NCI-H345 (cell line): ENCODE measurements at regions not wholly inside any gene's neighbourhood (a gene's known extent, or its start where the extent isn't known, plus 50 kb on each side); places are given as distances from the start of the nearest gene placed in this dataset.
A peak's percentile ranks its signal among the peaks of the same experiment; 100 is the strongest.
"Not testable (repeated sequence)": the region's sequence is repeated elsewhere in the genome, so short reads cannot be mapped to it uniquely, and the experiment has no call there.

Source experiments
- DNase-seq: peaks from one replicate; lab custom pipeline; 2025; lab: John Stamatoyannopoulos, UW

DNA sequence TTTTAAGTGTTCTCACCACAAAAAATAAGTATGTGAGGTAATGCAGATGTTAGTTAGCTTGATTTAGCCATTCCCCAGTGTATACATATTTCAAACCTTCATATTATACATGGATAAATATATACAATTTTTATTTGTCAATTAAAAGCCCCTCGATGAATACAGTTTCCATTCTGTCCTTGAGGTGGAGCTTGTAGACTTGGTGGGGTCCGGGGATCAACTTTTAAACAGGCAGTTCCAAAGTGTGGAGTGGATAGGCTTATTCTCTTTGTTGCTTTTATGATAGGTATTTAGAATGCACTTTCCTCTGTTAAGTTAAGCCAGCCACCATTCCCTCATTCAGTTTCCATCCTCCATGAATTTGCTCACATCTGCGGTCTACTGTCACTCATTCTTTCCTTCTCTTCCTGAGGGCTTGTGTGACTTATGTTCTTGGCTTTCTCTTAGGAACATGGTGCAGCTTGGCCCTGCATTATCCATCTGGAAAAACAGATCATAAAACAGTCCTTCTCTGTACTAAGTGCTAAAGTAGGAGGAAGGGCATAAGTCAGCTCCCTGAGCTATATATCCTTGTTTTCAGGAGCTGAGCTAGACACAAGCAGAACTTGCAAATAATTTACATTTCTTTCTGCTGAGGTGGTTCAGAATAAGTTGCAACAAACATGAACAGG is 149.1 kb downstream of the NFKBIZ start:
- no peak for DNase-seq

DNA sequence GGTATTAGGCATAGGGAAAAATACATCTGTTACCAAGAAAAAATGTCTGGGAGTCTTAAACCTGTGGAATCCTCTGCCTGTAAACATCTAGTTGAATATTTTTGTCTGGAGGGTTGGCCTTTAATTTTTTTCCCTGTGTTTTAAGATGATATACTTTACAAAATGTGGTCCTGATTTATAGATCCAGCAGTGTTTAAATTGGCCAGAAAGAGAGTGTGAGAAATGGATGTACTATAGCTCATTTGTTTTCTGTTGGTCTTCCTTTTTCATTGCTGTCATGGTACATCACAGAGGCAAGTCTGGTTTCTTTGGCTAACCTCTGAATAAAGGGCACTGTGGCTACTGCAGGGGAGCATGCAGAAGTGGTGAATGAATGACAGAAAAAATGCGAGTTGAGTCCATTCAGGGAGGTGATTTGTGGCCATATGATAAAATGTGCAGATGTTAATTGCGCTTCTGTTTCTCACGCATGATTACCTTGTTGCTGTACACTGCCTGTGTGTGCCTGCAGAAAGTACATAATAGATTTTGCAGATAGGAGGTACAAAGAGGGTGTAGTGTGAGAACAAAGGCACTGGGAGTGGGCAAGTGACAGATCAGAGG is 150.0 kb downstream of the NFKBIZ start:
- no peak for DNase-seq

DNA sequence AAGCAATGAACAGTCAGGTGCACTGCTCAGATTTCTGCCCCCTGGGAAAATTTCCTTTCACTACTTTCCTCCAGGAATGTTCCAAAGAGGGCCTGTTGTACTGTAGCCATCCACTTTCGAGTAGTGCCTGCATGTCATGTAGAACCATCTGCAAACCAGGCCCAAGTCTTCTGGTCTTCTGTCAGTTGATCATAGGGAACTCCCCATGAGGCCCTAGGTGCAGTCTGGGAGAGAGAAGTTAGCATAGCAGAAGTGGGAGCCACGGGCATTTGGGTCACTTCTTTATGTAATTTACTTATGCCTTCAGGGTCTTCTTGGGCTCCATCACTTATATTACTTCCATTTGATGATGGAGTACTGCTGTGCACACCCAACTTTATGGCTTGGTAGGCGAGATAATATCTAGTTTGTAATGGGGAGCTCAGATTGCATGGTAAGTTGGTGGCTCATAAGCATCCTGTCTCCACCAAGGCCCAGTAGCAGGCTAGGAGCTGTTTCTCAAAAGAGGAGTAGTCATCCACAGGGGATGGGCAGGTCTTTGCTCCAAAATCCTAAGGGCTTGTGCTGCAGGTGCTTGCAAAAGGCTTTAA is 151.4 kb downstream of the NFKBIZ start:
- DNase-seq = no peak

DNA sequence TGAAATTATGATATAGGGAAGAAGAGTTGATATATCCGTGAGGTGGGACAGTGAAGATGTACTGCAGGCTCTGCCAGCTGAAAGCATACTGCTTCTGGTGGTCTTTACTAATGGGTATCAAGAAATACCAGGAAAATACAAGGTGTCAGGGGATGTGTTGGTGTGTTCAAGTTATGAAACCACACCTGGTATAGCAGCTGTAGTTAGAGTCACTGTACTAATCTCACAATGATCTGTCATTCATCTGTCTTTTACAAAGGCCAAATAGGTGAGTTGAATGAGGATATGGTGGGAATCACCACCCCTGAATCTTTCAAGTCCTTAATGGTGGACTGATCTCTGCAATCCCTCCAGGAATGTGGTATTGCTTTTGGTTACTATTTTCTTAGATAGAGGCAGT is 152.7 kb downstream of the NFKBIZ start:
- no peak for DNase-seq

DNA sequence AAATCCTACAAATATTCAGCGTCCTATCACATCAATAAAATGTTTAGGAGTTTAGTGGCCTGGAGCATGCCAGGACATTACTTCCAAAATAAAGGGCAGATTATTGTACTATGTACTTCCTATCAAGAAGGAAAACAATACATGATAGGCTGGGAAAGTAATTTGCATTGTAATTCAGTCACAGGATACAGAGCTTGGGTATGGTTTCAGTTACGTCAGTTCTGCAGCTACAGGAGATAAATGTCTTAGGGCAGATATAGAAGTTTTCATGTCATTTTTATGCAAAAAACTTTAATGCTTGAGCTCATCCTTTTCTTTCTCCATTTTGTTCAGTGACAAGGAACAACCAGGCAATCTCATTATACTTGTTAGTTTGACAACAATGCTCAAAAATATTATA is 155.2 kb downstream of the NFKBIZ start:
- no peak for DNase-seq

DNA sequence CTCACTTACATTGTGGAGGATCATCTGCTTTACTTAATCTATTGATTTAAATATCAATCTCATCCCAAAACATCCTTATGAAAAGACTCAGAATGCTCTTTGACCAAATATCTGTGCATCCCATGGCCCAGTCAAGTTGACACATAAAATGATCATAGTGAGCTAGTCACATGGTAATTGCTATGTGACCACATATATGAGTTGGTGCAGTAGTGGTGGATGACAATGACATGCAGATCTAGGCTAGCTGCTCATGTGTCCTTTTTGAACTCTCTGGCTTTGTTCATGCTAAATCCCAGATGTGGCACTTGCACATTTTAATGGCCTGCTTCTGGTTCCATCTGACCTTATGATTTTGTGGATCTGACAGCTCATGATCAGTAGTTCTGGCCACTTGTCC is 156.2 kb downstream of the NFKBIZ start:
- no peak for DNase-seq

DNA sequence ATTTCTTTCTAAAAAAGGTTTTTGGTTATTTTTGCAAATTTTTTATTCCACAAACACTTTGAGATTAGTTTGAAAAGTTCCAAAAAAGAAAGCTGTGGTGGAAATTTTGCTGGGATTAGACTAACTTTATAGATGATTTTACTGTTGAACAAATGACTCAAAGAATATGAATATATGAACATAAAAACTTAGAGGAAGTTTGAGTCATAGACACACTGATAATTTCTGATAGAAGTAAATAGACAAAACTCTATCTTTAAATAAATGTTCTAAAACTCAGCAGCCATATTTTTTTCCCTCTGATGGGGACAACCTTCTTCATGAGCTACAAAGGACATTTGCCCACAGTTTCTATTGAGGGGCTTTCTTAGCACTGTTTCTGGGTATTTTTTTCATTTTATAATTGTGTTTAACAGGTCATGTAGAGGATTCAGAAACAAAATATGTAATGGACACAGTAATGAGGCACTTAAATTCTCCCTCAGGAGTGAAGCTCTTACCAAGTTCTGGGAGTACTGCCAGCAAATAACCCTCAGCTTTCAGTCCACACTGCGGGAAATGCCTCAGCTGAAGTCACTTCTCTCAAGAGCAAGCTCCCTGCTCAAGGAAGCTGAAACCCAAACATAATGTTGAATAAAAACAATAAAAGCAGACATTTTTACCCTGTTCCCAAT is 157.6 kb downstream of the NFKBIZ start:
- peak; percentile 58 for DNase-seq

DNA sequence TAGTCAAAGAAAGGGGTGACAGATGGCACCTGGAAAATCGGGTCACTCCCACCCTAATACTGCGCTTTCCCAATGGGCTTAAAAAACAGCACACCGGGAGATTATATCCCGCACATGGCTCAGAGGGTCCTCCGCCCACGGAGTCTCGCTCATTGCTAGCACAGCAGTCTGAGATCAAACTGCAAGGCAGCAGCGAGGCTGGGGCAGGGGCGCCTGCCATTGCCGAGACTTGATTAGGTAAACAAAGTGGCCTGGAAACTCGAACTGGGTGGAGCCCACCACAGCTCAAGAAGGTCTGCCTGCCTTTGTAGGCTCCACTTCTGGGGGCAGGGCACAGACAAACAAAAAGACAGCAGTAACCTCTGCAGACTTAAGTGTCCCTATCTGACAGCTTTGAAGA is 159.1 kb downstream of the NFKBIZ start:
- not testable (repeated sequence) for DNase-seq

DNA sequence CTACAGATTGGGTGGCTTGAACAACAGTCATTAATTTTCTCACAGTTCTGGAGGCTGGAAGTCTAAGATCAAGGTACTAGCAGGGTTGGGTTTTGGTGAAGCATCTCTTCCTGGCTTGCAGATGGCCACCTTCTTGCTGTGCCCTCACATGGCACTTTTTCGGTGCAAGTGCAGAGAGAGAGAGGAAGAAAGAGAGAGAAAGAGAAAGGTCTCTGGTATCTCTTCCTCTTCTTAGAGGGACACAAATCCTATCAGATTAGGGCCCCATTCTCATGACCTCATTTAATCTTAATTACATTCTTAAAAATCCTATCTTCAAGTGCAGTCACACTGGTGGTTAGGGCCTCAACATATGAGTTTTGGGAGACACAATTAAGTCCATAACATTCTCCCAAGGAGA is 167.1 kb downstream of the NFKBIZ start:
- DNase-seq = no peak

DNA sequence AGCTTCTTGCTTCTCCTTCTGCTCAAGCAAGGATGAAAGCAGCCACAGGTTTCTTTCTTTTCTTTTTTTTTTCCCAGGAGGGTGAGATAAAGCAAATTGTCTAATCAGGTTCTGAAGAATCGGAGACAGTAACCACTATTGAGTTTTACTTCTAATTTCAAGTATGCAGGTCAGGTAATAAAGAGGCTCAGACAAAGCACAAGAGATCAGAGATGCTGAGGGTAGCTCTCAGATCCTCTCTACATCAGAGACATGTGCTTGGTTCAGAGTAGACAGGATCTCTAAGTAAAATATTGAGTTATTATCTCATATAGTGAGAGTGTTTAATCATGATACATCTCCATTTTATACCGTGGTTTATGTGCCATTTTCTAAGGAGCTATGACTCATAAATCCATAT is 168.5 kb downstream of the NFKBIZ start:
- no peak for DNase-seq

DNA sequence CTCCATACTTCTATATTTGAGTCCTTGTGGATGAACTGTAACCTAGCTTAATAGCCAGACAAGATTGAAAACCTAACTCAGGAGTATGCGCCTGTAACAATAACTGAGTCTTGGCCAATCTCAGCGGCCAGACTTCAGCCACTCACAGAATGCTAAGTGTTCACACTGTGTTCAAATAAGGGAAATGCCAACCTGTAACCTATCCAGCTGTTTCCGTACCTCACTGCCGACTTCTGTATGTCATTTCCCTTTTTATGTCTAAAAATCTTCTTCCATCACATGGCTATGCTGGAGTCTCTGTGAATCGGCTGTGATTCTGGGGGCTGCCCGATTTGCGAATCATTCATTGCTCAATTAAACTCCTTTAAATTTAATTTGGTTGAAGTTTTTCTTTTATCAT is 169.2 kb downstream of the NFKBIZ start:
- no peak for DNase-seq

DNA sequence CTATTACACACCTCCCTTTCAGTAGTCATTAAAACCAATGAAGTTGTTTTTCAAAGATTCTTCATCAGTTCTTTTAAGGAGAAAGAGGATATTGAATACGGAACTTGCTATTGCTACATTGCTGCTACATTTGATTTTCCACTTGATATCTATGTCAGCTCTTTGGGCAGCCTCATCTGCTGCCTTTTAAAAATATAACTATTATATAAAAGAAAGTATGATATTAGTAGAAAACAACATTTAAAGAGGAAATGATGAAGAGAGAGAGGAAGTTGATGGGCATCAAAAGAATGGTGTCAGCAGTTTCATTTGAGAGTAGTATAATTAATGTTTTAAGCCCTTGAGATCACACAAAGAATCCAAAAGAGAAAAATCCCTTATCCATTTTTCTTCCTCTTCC is 171.4 kb downstream of the NFKBIZ start:
- no peak for DNase-seq

DNA sequence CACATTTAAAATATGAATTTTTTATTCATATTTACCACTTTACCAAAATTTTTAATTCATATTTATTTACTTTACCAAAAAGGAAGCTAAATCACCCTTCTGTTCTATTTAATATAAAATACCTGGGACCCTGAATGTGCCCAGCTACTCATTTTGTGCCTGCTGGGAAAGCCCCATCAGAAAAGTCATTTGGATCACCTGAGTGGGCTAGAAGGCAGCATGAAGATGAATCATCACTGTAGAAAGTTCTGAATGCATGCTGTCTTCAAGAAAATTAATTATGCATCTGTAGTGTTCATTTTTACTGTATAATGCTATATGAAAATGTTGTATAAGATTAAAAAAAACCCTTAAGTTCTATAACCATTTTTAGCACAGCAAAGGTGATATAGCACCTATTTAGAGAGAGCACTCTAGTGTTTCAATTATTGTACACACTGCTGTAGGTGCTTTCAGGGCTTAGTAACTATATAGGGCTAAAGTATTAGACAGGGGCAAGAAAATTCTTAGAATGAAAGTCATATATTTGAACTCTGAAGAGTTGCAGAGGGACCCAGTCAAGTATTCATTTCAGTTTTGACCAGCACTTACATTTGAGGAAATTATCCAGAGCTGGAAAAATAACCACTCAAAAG is 175.1 kb downstream of the NFKBIZ start:
- DNase-seq = no peak

DNA sequence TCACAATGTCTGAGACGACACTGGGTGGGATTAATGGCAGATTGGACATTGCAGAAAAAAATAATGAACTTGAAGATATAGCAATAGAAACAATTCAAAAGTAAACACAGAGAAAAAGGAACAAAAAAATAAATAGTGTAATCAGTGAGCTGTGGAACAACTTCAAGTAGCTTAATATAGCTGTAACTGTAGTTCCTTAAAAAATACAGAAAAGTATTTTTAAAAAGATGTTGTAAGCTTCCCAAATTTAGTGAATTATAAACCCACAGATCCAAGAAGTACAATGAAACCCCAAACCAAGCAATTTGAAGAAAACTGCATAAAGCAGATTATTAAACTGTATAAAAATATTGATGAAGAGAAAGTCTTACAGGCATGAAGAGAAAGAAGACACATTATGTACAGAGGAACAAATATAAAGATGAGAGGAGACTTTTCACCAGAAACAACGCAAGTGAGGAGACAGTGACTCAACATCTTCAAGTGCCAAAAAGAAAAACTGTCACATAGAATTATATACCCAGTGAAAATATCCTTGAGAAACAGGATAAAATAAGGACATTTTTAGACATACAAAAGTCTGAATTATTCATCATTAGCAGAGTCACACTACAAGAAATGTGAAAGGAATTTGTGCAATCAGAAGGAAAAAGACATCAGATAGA is 176.4 kb downstream of the NFKBIZ start:
- DNase-seq = no peak

DNA sequence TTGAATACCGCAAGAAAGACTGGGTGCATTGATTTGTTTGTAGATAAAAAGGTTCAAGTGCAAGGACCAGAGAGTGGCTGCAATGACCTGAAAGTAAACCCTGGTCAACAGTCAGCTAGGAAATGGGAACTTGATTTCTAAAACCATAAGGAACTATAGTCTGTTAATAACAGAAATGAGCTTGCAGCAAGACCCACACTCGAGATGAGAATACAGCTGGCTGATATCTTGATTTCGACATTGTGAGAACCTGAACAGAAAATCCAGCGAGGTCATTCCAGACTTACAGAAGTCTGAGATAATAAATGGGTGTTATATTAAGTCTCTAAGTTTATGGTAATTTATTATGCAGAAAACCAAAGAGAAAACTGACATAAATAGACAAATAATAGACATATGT is 177.3 kb downstream of the NFKBIZ start:
- DNase-seq = no peak

DNA sequence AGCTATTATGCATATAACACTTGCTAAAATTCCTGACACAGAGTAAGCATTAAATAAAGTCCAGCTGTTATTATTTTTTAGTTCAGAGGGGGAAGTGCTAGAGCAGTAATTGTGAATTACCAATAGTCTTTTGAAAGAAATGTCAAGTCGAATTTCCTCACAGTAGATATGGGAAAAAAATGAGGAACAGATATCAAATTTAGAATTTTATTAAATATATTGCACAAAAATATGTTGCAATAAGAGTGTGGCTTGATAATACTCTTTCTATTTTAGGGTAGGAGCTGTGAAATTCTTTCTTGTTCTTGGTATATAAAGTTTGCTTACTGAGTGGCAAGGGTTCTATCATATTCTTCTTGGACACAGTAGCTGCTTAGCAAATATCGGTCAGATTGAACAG is 181.3 kb downstream of the NFKBIZ start:
- no peak for DNase-seq

DNA sequence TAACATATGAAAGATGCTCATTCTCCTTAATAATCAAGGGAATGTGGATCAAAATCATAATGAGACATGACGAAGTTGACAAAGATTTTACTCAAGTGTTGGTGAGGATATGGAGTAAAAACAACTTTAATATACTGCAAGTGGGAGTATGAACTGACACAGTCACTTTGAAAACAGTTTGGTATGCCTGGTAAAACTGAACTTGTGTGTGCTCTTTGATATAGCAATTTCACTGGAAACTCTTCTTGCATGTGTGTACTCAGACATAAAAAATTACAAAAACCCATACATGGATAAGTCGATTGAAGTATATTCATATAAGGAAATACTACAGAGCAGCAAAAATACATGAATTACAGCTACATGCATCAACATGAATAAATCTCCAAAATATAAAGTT is 182.5 kb downstream of the NFKBIZ start:
- DNase-seq = no peak

DNA sequence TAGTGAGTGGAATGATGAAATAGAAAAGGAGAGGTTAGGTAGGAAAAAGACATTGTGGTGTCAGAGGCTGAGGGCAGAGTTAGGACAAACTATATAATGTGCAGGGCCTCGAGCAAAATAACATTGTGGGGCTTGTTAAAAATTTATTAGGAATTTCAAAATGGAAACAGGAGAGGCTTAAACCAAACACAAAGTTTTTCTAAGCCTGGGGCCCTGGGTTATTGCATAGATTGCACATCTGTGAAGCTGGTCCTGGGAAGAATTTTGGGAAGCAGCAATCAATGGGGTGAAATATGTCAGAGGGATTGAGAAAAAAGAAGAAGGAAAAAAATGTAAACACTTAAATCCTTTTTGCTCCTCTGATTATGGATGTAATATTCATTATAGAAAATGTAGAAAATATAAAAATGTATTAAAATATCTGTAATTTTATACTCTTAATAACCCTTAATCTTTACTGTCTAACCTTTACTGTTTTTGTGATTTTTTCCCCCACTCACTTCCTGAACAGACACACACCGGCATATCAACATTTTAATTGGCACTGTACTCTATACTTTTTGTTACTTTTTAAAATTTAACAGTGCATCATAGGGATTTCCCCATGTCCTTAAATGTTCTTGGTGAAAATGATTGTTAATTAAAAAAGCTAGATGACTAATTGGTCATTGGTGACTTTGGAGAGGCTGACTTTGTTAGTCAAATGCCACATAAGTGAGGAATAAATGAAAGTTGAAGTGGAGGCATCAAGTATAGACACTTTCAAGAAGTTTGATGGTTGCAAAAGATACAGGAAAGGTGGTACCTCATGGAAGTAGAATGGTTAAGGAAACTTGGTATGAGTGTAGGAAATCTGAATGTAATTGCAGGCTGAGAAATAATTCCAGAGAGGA is 183.4 kb downstream of the NFKBIZ start:
- no peak for DNase-seq

DNA sequence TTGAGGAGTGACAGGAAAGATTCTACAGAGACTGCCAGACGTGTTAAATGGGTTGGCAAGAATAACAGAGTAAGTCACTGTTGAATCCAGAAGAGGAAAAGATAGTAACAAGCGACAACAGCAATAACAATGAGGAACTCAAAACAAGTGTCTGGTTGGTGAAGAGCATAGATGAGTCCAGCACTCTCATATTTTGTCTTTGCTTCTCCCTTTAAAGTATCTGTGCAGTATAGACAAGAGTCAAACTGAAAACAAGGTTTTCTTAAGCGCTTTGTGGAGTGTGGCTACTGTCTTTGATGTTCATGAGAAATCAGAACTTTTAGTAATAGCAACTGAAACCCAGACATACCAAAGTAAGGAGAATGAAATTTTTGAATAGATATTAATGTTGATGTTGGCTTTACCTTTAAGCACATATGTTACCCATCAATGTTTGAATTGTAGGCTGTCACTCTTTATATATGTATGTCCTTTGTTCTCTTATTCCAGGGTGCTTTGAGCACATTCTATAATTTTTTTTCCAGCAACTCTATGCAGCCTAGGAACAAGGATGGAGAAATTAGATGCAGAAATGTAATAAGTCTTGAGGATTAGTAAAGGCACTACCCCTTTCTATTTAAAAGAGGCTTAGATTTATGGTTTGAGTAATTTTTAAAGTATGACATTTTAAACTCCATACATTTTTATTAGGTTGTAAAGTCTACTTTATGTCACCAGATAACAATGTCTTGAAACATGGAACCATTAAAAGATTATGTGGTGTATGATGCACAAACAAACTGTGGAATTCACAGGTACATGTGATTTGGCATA is 185.5 kb downstream of the NFKBIZ start:
- DNase-seq = no peak

DNA sequence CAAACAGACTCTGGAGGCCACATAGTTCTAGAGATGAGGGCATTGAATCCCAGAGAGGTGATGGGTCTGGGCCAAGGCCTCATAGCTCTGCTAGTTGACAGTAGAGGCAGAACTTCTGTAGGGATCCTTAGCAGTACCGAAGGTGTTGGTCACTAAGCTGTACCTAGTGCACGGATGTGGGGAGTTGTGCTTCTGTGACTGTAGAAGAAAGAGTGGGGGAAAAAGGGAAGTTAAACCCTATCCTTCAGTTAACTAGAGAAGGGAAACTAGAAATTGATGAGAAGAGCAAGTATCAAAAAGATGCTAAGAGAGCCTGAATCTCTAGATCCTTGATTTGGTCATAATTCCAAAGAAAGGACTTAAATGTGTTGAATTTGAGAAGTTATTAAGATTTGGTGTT is 186.7 kb downstream of the NFKBIZ start:
- no peak for DNase-seq
